ENCODE measurements at regions not wholly inside any gene's neighbourhood (a gene's known extent, or its start where the extent isn't known, plus 50 kb on each side); places are given as distances from the start of the nearest gene placed in this dataset.

- ChIA-PET POLR2A (no interaction called here), CTCF (no interaction called here)
- no peak for ATAC-seq
Measured at GRCh38 chr13:37510441-37510840, 88.1 kb downstream of the POSTN start.

GRCh38 chr13:37505531-37505930 lies 93.0 kb downstream of the POSTN start:
- H3K4me2 ChIP-seq, result no peak overlapping the region
- H3K4me3 ChIP-seq, result no peak overlapping the region
- TF ChIP-seq HOXA7 (CRISPR knock-in tag; IDR thresholded peaks at IDR 0.05) (no peak), BCL3 (IDR thresholded peaks at IDR 0.05) (no peak), MAFK (IDR thresholded peaks at IDR 0.05; ENCODE audit: partially characterized antibody) (no peak), E2F6 (IDR thresholded peaks at IDR 0.05; ENCODE audit: borderline replicate concordance, low read depth) (no peak)
- FAIRE-seq (no peak), ATAC-seq (no peak), DNase-seq (ENCODE audit: low read depth in 1 of 2, low spot score in 1 of 2) (no peak)
- ChIA-PET POLR2A (no interaction called here), CTCF (no interaction called here)
- no peak overlapping the region for H3K27ac ChIP-seq
- H3K9me3 ChIP-seq, result no peaks in the 10 kb centered on the region
- WGBS (ENCODE audit: missing lambda C conversion rate), result 50% methylated on average over 3 of the region's 3 CpGs
- H3K4me1 ChIP-seq, result no peaks in the 10 kb centered on the region

More at GRCh38 chr13:37510441-37510840, 88.1 kb downstream of the POSTN start:
- H3K27ac ChIP-seq, result no peak overlapping the region
- H3K4me2 ChIP-seq, result no peak overlapping the region
- H3K4me3 ChIP-seq, result no peak overlapping the region
- FAIRE-seq (no peak), DNase-seq (ENCODE audit: low read depth in 1 of 2, low spot score in 1 of 2) (no peak)
- no peaks in the 10 kb centered on the region for H3K9me3 ChIP-seq
- 5% methylated on average over 1 of the region's 1 CpG for WGBS (ENCODE audit: missing lambda C conversion rate)
- H3K4me1 ChIP-seq, result no peaks in the 10 kb centered on the region
- TF ChIP-seq ATOH8 (CRISPR knock-in tag; IDR thresholded peaks at IDR 0.05; ENCODE audit: low read depth), result no peak
- TF ChIP-seq NR3C1 (IDR thresholded peaks at IDR 0.05), result no peak
- no peak for TF ChIP-seq ZSCAN20 (CRISPR knock-in tag; IDR thresholded peaks at IDR 0.05)
- no peak for TF ChIP-seq E2F6 (IDR thresholded peaks at IDR 0.05; ENCODE audit: borderline replicate concordance, low read depth)
- TF ChIP-seq USF2 (IDR thresholded peaks at IDR 0.05), result no peak

GRCh38 chr13:37504251-37504650 lies 94.3 kb downstream of the POSTN start:
- WGBS (ENCODE audit: missing lambda C conversion rate), result 3% methylated on average over 1 of the region's 1 CpG
- TF ChIP-seq CTCF (IDR thresholded peaks at IDR 0.05), result no peak
- no peak for TF ChIP-seq EHMT2 (IDR thresholded peaks at IDR 0.05; ENCODE audit: low read depth)
- no peak for TF ChIP-seq REST (IDR thresholded peaks at IDR 0.05)
- no peak for TF ChIP-seq NPAS2 (CRISPR knock-in tag; IDR thresholded peaks at IDR 0.05; ENCODE audit: borderline replicate concordance)
- TF ChIP-seq HEYL (CRISPR knock-in tag; IDR thresholded peaks at IDR 0.05), result no peak
- no peak for TF ChIP-seq POLR2A (IDR thresholded peaks at IDR 0.05; ENCODE audit: low read length)
- no peak for TF ChIP-seq CBX2 (IDR thresholded peaks at IDR 0.05; ENCODE audit: borderline replicate concordance, low read depth)
- POLR2A ChIA-PET, result no interaction called here
- H3K27ac ChIP-seq, result no peak overlapping the region
- H3K4me3 ChIP-seq, result no peak overlapping the region
- H3K4me2 ChIP-seq, result no peak overlapping the region
- DNase-seq (ENCODE audit: low read depth in 1 of 2, low spot score in 1 of 2) (no peak), FAIRE-seq (no peak), ATAC-seq (no peak)
- H3K9me3 ChIP-seq, result no peaks in the 10 kb centered on the region
- CTCF ChIA-PET, result no interaction called here
- H3K4me1 ChIP-seq, result no peaks in the 10 kb centered on the region
